Thoracic aorta (tissue), 2 donors: ENCODE measurements at regions not wholly inside any gene's neighbourhood (a gene's known extent, or its start where the extent isn't known, plus 50 kb on each side); places are given as distances from the start of the nearest gene placed in this dataset.

Experiments used
- ATAC-seq: fragments of 150-250 bp; one replicate; pipeline ENCODE4 v1.8.0; 2017; ENCODE audit warnings: low read depth; ENCODE audit not compliant: insufficient number of reproducible peaks, low FRiP score
- DNase-seq: peaks from one replicate; pipeline ENCODE4 v3.0.0-alpha.2; 2020; ENCODE audit warnings: low spot score
- H3K27ac ChIP-seq, 2 donors: fragments of 200-600 bp; sonication (generic); 1 replicate in 1 of 2; 2 replicates in 1 of 2; pipeline ENCODE4 v1.5.1; 2016; ENCODE audit warnings: mild to moderate bottlenecking in 2 of 2, moderate library complexity in 2 of 2
- H3K27me3 ChIP-seq: fragments of 200-600 bp; sonication (generic); replicated peaks from 2 replicates; pipeline ENCODE4 v1.6.0; 2016; ENCODE audit warnings: mild to moderate bottlenecking; ENCODE audit not compliant: insufficient read depth
- H3K36me3 ChIP-seq: fragments of 200-600 bp; sonication (generic); one replicate; pipeline ENCODE4 v1.5.1; 2016
- H3K4me1 ChIP-seq, 2 donors: fragments of 200-600 bp; sonication (generic); 1 replicate in 1 of 2; 2 replicates in 1 of 2; pipeline versions ENCODE4 v1.5.1 to v1.6.0; 2016; ENCODE audit warnings: low read depth in 2 of 2, mild to moderate bottlenecking in 1 of 2; ENCODE audit not compliant: control insufficient read depth in 1 of 2
- H3K4me3 ChIP-seq: fragments of 200-600 bp; sonication (generic); 2 replicates; pipeline ENCODE4 v1.5.1; 2016; ENCODE audit warnings: mild to moderate bottlenecking
- H3K9me3 ChIP-seq: fragments of 200-600 bp; sonication (generic); 2 replicates; pipeline ENCODE4 v1.5.1; 2016
- CTCF ChIP-seq: fragments of 200-600 bp; sonication (generic); IDR thresholded peaks from one replicate; pipeline ENCODE4 v1.5.1; 2019; ENCODE audit warnings: antibody characterized with exemption

GRCh38 chr21:15528346-15528745 lies 201.4 kb upstream of the USP25 start:
- no peak for TF ChIP-seq CTCF
- no peaks in the 10 kb centered on the region for H3K4me1 ChIP-seq
- ATAC-seq = no peak

GRCh38 chr21:15531986-15532385 lies 197.8 kb upstream of the USP25 start:
- TF ChIP-seq CTCF = no peak
- Histone ChIP-seq H3K9me3 (no peaks in the 10 kb centered on the region), H3K4me3 (no peak overlapping the region), H3K36me3 (no peaks in the 10 kb centered on the region), H3K4me1 (no peaks in the 10 kb centered on the region), H3K27ac (no peak overlapping the region), H3K27me3 (no peaks in the 10 kb centered on the region)
- ATAC-seq (no peak), DNase-seq (no peak)

More at GRCh38 chr21:15528346-15528745, 201.4 kb upstream of the USP25 start:
- H3K27ac ChIP-seq = no peak overlapping the region
- no peak overlapping the region for H3K4me3 ChIP-seq
- no peak for DNase-seq
- H3K9me3 ChIP-seq = no peaks in the 10 kb centered on the region
- no peaks in the 10 kb centered on the region for H3K27me3 ChIP-seq
- no peaks in the 10 kb centered on the region for H3K36me3 ChIP-seq

- Histone ChIP-seq H3K9me3 (no peaks in the 10 kb centered on the region), H3K27me3 (no peaks in the 10 kb centered on the region), H3K4me1 (no peaks in the 10 kb centered on the region), H3K36me3 (no peaks in the 10 kb centered on the region), H3K4me3 (no peak overlapping the region), H3K27ac (no peak overlapping the region)
- ATAC-seq (no peak), DNase-seq (no peak)
- no peak for TF ChIP-seq CTCF
These were observed 196.2 kb upstream of the USP25 start for GRCh38 chr21:15533618-15534017.

GRCh38 chr21:15534450-15534886 lies 195.3 kb upstream of the USP25 start:
- Histone ChIP-seq H3K4me3 (no peak overlapping the region), H3K9me3 (no peaks in the 10 kb centered on the region), H3K4me1 (no peaks in the 10 kb centered on the region), H3K27ac (no peak overlapping the region), H3K27me3 (no peaks in the 10 kb centered on the region), H3K36me3 (no peaks in the 10 kb centered on the region)
- no peak for ATAC-seq
- TF ChIP-seq CTCF = no peak
- no peak for DNase-seq

GRCh38 chr21:15539376-15539775 lies 190.4 kb upstream of the USP25 start:
- no peaks in the 10 kb centered on the region for H3K27me3 ChIP-seq
- H3K36me3 ChIP-seq = no peaks in the 10 kb centered on the region
- ATAC-seq = no peak
- no peak for TF ChIP-seq CTCF
- no peak overlapping the region for H3K4me3 ChIP-seq
- no peaks in the 10 kb centered on the region for H3K4me1 ChIP-seq
- H3K9me3 ChIP-seq = no peaks in the 10 kb centered on the region
- H3K27ac ChIP-seq = no peak overlapping the region
- no peak for DNase-seq
